GM12874 (cell line): ENCODE measurements at regions not wholly inside any gene's neighbourhood (a gene's known extent, or its start where the extent isn't known, plus 50 kb on each side); places are given as distances from the start of the nearest gene placed in this dataset.

Experiments used
- CTCF ChIP-seq: IDR thresholded peaks from 2 replicates; pipeline ENCODE4 v1.5.1; 2011; ENCODE audit warnings: low read depth, mild to moderate bottlenecking, control low read depth, low read length, moderate library complexity; ENCODE audit not compliant: insufficient read depth

GRCh38 chr5:110248921-110249320 lies 477.6 kb downstream of the TMEM232 start:
- no peak for TF ChIP-seq CTCF

- no peak for TF ChIP-seq CTCF
Observed at GRCh38 chr5:110250355-110250754, 476.1 kb downstream of the TMEM232 start.

GRCh38 chr5:110250755-110251154 lies 475.7 kb downstream of the TMEM232 start:
- TF ChIP-seq CTCF: no peak

GRCh38 chr5:110251366-110251765 lies 475.1 kb downstream of the TMEM232 start:
- TF ChIP-seq CTCF: no peak

- TF ChIP-seq CTCF: no peak
Observed at GRCh38 chr5:110255194-110255593, 471.3 kb downstream of the TMEM232 start.

GRCh38 chr5:110256298-110256697 lies 470.2 kb downstream of the TMEM232 start:
- no peak for TF ChIP-seq CTCF

- TF ChIP-seq CTCF: no peak
Observed at GRCh38 chr5:110257971-110258370, 468.5 kb downstream of the TMEM232 start.

- TF ChIP-seq CTCF: no peak
Observed at GRCh38 chr5:110258460-110259216, 467.8 kb downstream of the TMEM232 start.
